Inflammatory macrophage treated with lipopolysaccharide for 4 hours (primary cell): ENCODE measurements at regions not wholly inside any gene's neighbourhood (a gene's known extent, or its start where the extent isn't known, plus 50 kb on each side); places are given as distances from the start of the nearest gene placed in this dataset.

Experiments used
- DNase-seq: peaks from one replicate; pipeline ENCODE4 v3.0.0-alpha.2; 2020

DNA sequence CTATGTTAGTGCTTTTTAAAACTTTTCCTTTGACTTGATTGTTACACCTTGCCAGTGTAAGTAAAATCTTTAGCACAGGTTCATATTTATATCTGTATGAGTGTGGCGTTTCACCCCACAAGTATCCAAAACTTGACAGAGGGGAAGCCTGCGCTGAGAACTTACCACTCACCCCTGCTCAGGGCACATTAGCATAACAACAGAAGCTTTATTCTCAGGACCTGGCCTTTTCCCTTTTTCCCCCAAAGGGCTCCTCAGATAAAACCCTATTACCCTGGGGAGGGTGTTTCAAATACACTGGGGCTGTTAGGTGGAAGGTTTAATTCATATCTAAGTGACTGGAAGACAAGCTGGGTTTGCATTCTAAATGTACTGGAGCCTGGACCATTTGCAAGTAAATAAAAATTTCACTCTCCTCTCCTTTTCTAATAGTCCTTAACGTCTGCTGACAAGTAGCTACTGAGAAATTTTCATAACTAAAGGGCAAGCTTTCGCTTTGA is 276.6 kb downstream of the RNF152 start:
- DNase-seq = no peak

DNA sequence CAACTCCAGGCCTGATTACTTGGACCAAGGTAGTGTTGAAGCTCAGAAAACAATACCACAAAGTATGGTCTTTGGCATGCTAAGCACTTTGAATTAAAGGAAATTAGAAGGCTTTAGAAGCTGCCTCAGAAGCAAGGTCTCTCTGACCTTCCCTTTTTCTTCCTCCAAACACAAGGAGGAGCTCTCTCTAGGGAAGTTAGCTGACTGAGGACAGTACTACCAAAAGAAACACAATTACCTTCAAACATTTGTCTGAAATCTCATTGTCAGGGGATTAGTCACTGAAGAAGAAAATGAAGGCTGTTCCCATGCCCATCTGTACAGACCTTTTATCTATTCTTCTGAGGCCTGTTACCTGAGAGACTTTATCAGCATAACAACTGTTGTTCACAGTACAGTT is 279.3 kb downstream of the CDH20 start:
- DNase-seq = peak; percentile 10

GRCh38 chr18:61609131-61609530 is 275.9 kb downstream of the CDH20 start:
- DNase-seq = no peak

GRCh38 chr18:61608316-61608715 is 275.1 kb downstream of the CDH20 start:
- no peak for DNase-seq

- no peak for DNase-seq
Observed at GRCh38 chr18:61607867-61608266, 274.6 kb downstream of the CDH20 start.

GRCh38 chr18:61606759-61607158 is 273.5 kb downstream of the CDH20 start:
- peak; percentile 42 for DNase-seq

GRCh38 chr18:61606068-61606660 is 272.9 kb downstream of the CDH20 start:
- no peak for DNase-seq

DNA sequence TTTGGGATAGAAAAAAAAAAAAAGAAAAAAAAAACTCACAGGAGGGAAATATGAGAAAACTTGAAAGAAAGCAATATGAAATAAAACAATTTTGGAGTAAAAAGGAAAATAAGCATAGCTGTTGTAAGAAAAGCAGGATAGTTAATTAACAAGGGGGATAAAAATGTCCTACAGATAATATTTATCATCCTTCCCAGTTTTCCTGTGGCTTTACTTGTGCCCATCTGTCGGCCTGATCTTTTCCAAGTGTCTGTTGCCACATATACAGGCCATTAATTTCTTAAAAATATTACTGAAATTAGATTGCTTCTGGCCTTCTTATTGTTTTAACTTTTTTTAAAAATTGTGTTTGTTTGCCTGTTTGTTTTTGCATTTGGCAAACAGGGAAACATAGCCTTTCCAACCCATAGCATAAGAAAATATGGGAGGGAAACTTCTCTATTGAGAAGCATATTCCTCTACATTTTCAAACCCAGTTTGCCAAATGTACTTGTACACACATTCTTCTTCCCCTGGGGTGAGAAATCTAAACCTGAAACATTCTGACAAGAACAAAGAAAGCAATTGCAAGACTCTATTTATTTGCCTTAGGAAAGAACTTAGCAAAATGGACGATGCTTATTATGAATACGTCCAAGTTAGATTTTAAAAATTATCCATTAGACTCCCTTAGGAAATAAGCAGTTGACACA is 272.3 kb downstream of the CDH20 start:
- no peak for DNase-seq
